NT2/D1 (cell line): ENCODE measurements at regions not wholly inside any gene's neighbourhood (a gene's known extent, or its start where the extent isn't known, plus 50 kb on each side); places are given as distances from the start of the nearest gene placed in this dataset.

Experiments
- SUZ12 ChIP-seq: IDR thresholded peaks from 2 replicates; pipeline ENCODE4 v1.6.1; 2011; ENCODE audit not compliant: insufficient read length, insufficient read depth; ENCODE audit errors: extremely low read depth
- YY1 ChIP-seq: IDR thresholded peaks from 2 replicates; pipeline ENCODE4 v1.6.1; 2011; ENCODE audit not compliant: insufficient read length, insufficient read depth
- ZNF274 ChIP-seq: IDR thresholded peaks from 2 replicates; pipeline ENCODE4 v1.6.1; 2011; ENCODE audit warnings: mild to moderate bottlenecking, low read depth, low read length

DNA sequence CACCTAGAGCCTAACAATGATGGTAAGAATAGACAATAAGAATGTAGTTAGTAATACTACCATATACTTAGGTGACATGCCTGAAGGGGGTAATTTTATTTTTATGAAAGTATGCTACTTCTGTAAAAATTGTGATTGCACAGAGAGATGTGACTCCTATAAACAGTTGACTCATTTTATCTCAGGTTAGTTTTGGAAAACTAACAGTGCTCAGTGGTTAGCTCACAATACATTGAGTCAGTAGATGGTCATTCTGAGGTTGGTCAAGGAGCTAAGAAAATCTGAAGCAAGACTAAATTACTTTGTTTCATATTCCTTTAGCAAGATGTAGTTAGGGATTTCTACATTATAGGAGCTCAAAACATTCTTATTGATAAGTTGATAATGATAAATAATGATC, 271.0 kb downstream of the EDEM1 start:
- no peak for TF ChIP-seq YY1
- no peak for TF ChIP-seq ZNF274
- no peak for TF ChIP-seq SUZ12
